Astrocyte of the hippocampus (primary cell): ENCODE measurements at regions not wholly inside any gene's neighbourhood (a gene's known extent, or its start where the extent isn't known, plus 50 kb on each side); places are given as distances from the start of the nearest gene placed in this dataset.
"Not testable (repeated sequence)": the region's sequence is repeated elsewhere in the genome, so short reads cannot be mapped to it uniquely, and the experiment has no call there.

Experiments
- DNase-seq: peaks from one replicate; pipeline ENCODE4 v3.0.0; 2011; ENCODE audit warnings: low read depth, low spot score

GRCh38 chr3:36656873-36657272, 107.5 kb downstream of the DCLK3 start:
- DNase-seq = no peak

GRCh38 chr3:36653095-36653494, 111.3 kb downstream of the DCLK3 start:
- DNase-seq = peak; percentile 4

DNA sequence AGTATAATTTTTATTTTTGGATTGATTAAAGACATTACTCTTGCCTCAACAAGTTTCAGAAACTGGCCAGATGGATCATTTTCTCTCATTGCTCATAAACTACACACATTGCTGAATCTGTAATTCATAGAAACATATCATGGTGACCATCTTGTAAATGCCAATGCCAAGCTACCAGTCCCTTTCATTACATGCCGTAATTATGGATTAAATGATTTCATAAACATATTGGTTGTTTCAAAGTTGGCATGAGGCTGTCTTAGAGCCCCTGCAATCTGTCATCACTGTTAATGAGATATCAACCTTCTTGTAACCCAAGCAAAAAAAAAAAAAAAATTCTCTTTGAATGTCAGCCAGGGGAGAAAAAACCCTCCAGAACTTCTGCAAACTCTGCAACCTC, 112.2 kb downstream of the DCLK3 start:
- no peak for DNase-seq

GRCh38 chr3:36650271-36650671, 114.1 kb downstream of the DCLK3 start:
- DNase-seq = peak; percentile 31

DNA sequence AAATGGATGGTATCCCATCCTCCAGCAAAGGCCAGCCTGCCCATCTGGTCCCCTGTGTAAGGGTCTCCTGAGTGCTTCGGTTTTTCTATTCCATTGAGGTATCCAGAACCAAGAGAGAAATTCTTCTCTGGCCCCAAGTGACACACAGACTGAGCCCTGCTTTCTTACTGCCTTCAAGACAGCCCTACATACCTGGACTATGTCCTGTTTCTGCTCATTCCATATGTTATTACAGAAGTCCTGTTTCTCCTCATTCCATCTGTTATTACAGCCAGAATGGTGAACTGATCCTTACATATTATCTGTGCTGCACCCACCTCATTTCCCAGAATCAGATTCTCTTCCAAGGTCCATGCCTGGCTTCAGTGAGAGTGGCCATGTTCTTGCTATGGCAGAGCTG, 115.2 kb downstream of the DCLK3 start:
- DNase-seq = no peak

DNA sequence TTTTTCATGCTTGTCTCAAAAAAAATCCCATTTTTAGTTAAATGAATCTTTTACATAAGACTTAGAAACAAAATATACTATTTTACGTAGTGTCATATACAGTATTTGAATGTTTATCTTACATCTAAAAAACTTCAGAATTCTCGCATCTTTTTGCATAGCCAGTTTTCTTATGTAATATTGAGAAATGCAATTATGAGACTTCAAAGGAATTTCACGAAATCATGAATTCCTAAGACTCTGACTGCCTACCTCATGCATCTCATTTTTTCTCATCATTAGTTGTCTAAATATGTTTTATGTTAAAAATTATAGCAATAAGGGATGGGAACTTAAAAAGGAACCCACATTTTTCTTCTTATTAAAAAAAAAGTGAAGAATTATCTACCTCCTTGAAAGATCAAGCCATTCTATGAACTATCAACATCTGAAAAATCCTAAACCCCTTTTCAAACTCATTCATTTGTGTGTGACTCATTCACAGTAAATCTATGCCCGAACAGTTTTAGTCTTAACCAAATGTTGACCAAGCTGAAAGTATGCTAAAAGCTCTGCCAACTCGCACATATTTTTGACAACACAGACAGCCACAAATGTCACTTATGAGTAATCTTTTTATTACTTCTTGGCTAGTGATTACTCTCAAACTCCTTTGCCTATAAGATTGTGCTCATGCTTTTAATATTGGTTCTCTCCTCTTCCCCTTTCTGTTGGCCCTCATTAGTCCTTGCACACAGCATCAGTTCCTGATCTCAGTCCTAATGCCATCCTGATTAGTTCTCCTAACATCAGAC, 115.9 kb downstream of the DCLK3 start:
- peak; percentile 90 for DNase-seq

DNA sequence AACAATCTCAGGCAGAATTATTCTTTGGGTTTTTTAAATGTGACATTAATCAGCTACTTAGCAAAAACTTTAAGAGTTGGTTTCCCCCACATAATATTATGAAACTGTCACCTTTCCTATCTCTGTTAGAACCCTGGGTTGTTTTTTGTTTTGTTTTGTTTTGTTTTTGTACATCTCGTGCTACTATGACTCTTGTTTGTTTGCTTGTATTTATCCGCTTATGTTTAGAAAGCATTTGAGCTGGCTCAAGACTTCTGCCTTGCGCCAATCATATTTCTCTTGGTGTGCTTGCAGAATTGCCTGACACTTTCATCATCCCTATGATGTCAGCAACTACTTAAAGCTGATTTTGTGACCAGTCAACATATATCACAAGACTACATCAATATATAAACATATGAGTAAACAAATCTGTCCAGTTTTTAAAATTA, 116.9 kb downstream of the DCLK3 start:
- no peak for DNase-seq

DNA sequence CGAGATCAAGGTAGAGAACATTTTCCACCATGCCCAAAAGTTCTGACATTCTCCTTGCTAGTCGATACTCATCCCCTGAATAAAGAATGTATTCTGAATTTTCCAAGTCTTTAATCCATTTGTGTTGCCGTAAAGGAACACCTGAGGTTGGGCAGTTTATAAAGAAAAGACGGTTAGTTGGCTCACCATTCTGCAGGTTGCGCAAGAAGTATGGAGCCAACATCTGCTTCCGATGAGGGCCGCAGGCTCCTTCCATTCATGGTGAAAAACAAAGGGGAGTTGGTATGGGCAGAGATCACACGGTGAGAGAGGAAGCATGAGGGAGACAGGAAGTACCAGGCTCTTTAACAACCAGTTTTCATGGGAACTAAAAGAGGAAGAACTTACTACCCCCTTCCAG, 121.2 kb downstream of the DCLK3 start:
- no peak for DNase-seq

- no peak for DNase-seq
Measured at GRCh38 chr3:36635731-36636130, 128.6 kb downstream of the DCLK3 start.

DNA sequence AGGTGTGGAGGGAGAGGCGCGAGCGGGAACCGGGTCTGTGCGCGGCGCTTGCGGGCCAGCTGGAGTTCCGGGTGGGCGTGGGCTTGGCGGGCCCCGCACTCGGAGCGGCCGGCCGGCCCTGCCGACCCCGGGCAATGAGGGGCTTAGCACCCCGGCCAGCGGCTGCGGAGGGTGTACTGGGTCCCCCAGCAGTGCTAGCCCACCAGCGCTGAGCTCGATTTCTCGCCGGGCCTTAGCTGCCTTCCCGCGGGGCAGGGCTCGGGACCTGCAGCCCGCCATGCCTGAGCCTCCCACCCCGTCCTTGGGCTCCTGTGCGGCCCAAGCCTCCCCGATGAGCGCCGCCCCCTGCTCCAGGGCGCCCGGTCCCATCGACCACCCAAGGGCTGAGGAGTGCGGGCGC, 130.5 kb downstream of the DCLK3 start:
- not testable (repeated sequence) for DNase-seq

DNA sequence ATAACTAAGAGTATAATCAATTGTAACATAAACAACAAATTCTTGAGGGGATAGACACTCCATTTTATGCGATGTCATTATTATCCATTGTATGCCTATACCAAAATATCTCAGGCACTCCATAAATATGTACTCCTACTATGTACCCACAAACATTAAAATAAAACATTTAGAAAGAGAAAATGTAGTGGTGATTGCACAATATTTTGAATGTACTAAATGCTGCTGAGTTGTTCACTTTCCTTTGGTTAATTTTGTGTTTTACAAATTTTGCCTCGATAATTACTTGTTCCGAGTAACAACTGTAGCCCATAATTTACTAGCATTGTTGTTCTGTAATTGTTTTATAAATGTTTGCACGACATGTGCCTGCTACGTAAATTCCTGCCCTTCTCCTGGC, 131.3 kb downstream of the DCLK3 start:
- DNase-seq = no peak

- DNase-seq = no peak
Measured at GRCh38 chr3:36631549-36631948, 132.8 kb downstream of the DCLK3 start.

DNA sequence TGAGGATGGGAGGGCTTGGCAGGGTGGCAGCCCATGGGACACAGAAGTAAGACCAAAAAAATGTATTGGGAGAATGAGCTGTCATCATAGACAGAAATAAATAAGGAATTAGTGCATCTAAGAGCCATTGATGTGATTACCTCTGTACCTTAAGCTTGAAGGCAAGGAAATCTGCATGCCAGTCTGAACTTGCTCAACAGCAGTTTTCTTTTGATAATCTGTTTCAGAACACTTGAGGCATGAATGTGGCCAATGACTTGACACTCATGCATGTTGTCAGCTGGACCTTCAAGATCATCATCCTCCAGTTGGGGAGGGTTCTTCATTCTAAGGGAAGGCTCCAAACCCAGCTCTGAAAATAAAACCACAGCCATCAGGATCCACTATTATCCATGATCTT, 148.5 kb downstream of the DCLK3 start:
- no peak for DNase-seq

DNA sequence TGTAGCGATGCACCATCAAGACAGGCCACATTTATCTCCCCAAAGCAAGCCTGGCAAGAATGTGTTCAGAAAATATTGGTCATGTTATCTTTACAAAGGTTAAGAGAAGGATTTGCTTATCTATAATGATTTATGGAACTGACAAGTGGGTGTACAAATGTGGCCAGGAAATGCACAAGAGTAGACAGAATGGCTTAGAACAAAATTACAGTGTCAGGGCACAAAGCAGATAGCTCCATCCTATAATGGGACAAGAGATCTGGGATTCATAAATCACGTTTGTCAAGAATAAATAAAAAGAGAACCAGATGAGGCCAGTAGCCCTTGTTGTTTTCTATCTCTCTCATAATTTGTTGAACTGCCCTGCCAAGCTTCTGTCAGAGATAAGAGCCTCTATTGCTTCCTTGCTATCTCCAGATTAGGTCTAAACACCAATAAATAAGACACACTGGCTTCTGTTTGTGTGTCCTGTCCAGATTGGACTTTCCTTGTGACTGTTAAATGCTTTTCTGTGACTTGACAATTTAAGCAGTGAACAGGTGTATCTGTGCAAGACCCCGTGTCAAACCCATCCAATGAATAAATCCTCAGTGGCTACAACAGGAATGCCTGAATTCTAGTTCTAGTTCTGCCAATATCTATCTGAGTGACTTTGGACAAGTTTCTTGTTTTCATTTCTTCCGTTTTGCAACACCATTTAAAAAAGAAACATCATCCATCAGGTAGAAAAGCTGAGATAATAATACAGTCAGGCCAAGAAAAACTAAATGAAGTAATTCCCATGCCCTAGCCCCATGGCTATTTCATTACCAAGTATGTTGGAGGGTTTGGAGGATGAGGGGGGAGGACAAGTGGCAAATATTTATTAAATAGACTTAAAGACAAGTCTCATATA, 157.2 kb downstream of the DCLK3 start:
- DNase-seq = peak; percentile 14

GRCh38 chr3:36603423-36603822, 160.9 kb downstream of the DCLK3 start:
- DNase-seq = no peak

- DNase-seq = no peak
Measured at GRCh38 chr3:36600404-36600803, 163.9 kb downstream of the DCLK3 start.
